ENCODE measurements at regions not wholly inside any gene's neighbourhood (a gene's known extent, or its start where the extent isn't known, plus 50 kb on each side); places are given as distances from the start of the nearest gene placed in this dataset.

- Histone ChIP-seq H3K36me3 (no peaks in the 10 kb centered on the region), H3K9me3 (no peaks in the 10 kb centered on the region), H3K27ac (no peak overlapping the region), H3K4me1 (no peaks in the 10 kb centered on the region), H3K4me3 (no peak overlapping the region), H3K27me3 (no peaks in the 10 kb centered on the region)
- intact Hi-C loops (cut with DNase I; ENCODE audit: low total_unique reads), result no loop called here
- DNase-seq, result no peak
- no peak for TF ChIP-seq POLR2A (IDR thresholded peaks at IDR 0.05)
- TF ChIP-seq CTCF (IDR thresholded peaks at IDR 0.05), result no peak
Measured at GRCh38 chr10:130932326-130933007, 379.1 kb downstream of the TCERG1L start.

- H3K4me1 ChIP-seq, result no peaks in the 10 kb centered on the region
- no peak for DNase-seq
- H3K36me3 ChIP-seq, result no peaks in the 10 kb centered on the region
- no peaks in the 10 kb centered on the region for H3K9me3 ChIP-seq
- no peak overlapping the region for H3K27ac ChIP-seq
- intact Hi-C loops (cut with DNase I; ENCODE audit: low total_unique reads), result no loop called here
- H3K27me3 ChIP-seq, result no peaks in the 10 kb centered on the region
- TF ChIP-seq POLR2A (IDR thresholded peaks at IDR 0.05) (no peak), CTCF (IDR thresholded peaks at IDR 0.05) (no peak)
- no peak overlapping the region for H3K4me3 ChIP-seq
Measured at GRCh38 chr10:130933008-130933390, 378.5 kb downstream of the TCERG1L start.

GRCh38 chr10:130934293-130935127 lies 377.0 kb downstream of the TCERG1L start:
- no peak overlapping the region for H3K27ac ChIP-seq
- H3K36me3 ChIP-seq, result no peaks in the 10 kb centered on the region
- TF ChIP-seq CTCF (IDR thresholded peaks at IDR 0.05) (no peak), POLR2A (IDR thresholded peaks at IDR 0.05) (no peak)
- H3K9me3 ChIP-seq, result no peaks in the 10 kb centered on the region
- H3K4me3 ChIP-seq, result no peak overlapping the region
- no peaks in the 10 kb centered on the region for H3K27me3 ChIP-seq
- H3K4me1 ChIP-seq, result no peaks in the 10 kb centered on the region
- intact Hi-C loops (cut with DNase I; ENCODE audit: low total_unique reads), result no loop called here
- DNase-seq, result no peak

- Histone ChIP-seq H3K4me1 (no peaks in the 10 kb centered on the region), H3K27ac (no peak overlapping the region), H3K27me3 (no peaks in the 10 kb centered on the region), H3K36me3 (no peaks in the 10 kb centered on the region), H3K4me3 (no peak overlapping the region), H3K9me3 (no peaks in the 10 kb centered on the region)
- TF ChIP-seq CTCF (IDR thresholded peaks at IDR 0.05) (no peak), POLR2A (IDR thresholded peaks at IDR 0.05) (no peak)
- intact Hi-C loops (cut with DNase I; ENCODE audit: low total_unique reads), result no loop called here
- no peak for DNase-seq
Measured at GRCh38 chr10:130935128-130935439, 376.4 kb downstream of the TCERG1L start.

- intact Hi-C loops (cut with DNase I; ENCODE audit: low total_unique reads), result no loop called here
- H3K27ac ChIP-seq, result no peak overlapping the region
- no peaks in the 10 kb centered on the region for H3K27me3 ChIP-seq
- no peaks in the 10 kb centered on the region for H3K4me1 ChIP-seq
- DNase-seq, result no peak
- H3K36me3 ChIP-seq, result no peaks in the 10 kb centered on the region
- TF ChIP-seq POLR2A (IDR thresholded peaks at IDR 0.05), result no peak
- no peak for TF ChIP-seq CTCF (IDR thresholded peaks at IDR 0.05)
- no peaks in the 10 kb centered on the region for H3K9me3 ChIP-seq
- no peak overlapping the region for H3K4me3 ChIP-seq
Measured at GRCh38 chr10:130935897-130936550, 375.5 kb downstream of the TCERG1L start.
